ENCODE measurements at regions not wholly inside any gene's neighbourhood (a gene's known extent, or its start where the extent isn't known, plus 50 kb on each side); places are given as distances from the start of the nearest gene placed in this dataset.

- Histone ChIP-seq H3K9me3 (replicated peaks; ENCODE audit: control insufficient read depth, insufficient read depth, low read length) (no peaks in the 10 kb centered on the region), H3K27ac (ENCODE audit: control insufficient read depth, insufficient read depth) (no peak overlapping the region), H2AFZ (ENCODE audit: control insufficient read depth, low read depth, low read length) (no peak overlapping the region), H3K36me3 (ENCODE audit: control insufficient read depth in 2 of 2, insufficient read depth in 2 of 2, low read length in 1 of 2) (no peaks in the 10 kb centered on the region), H3K27me3 (replicated peaks in 1 of 2; ENCODE audit: control insufficient read depth in 2 of 2, insufficient read depth in 2 of 2, low read length in 1 of 2) (no peaks in the 10 kb centered on the region), H3K9ac (ENCODE audit: control insufficient read depth, insufficient read depth, low read length) (no peak overlapping the region), H4K20me1 (ENCODE audit: control insufficient read depth, insufficient read depth) (no peaks in the 10 kb centered on the region), H3K79me2 (ENCODE audit: control insufficient read depth, insufficient read depth, low read length) (no peaks in the 10 kb centered on the region), H3K4me1 (ENCODE audit: control insufficient read depth, insufficient read depth, low read length) (no peaks in the 10 kb centered on the region), H3K4me2 (ENCODE audit: control insufficient read depth, insufficient read depth) (no peak overlapping the region), H3K4me3 (no peak overlapping the region)
- no TSS peak for BruUV-seq (replicated peaks)
- RAD21 ChIA-PET (ENCODE audit: unreplicated experiment) = interaction anchor here (1.0 kb wide), 1 partner anchor 471 kb away, joined by 3 read pairs; no protein-coding TSS in a partner anchor
- POLR2A ChIA-PET = no interaction called here
- DNase-seq (ENCODE audit: low read depth, low spot score) (no peak), ATAC-seq (peak; percentile 72), FAIRE-seq (peak; percentile 7)
- in situ Hi-C loops (cut with MboI) = loop anchor here (10.0 kb wide), 1 partner anchor 463 kb away; no protein-coding TSS in a partner anchor
- TF ChIP-seq IKZF1 (conservative IDR thresholded peaks at IDR 0.05) (no peak), E2F4 (IDR thresholded peaks at IDR 0.05; ENCODE audit: low read depth, low read length) (no peak), SMC3 (IDR thresholded peaks at IDR 0.05; ENCODE audit: borderline replicate concordance, low read length) (peak; percentile 51; the same call in 1 of the 2 replicates), BACH1 (IDR thresholded peaks at IDR 0.05; ENCODE audit: borderline replicate concordance) (no peak), RAD21 (IDR thresholded peaks at IDR 0.05; ENCODE audit: insufficient read depth, low read depth, low read length) (peak; percentile 82), RCOR1 (conservative IDR thresholded peaks at IDR 0.05; ENCODE audit: low read depth, low read length) (no peak), CTCF (IDR thresholded peaks at IDR 0.05 in 2 of 3, conservative IDR thresholded peaks at IDR 0.05 in 1 of 3; ENCODE audit: control insufficient read depth in 2 of 3, extremely low read depth in 1 of 3, insufficient read depth in 1 of 3, low read depth in 3 of 3, low read length in 3 of 3) (peak; percentile 43 to 49 (median 44); a peak in 5 of 6 replicates)
- 0% methylated on average over 2 of the region's 2 CpGs for WGBS (ENCODE audit: insufficient coverage, insufficient replicate concordance, low lambda C conversion rate, missing lambda C conversion rate)
- SMC1A ChIA-PET (ENCODE audit: uncharacterized antibody, unreplicated experiment) = interaction anchor here (0.8 to 2.2 kb wide), 6 partner anchors 8 to 471 kb away, joined by 3 to 8 read pairs (median 4); no protein-coding TSS in a partner anchor
- intact Hi-C loops (cut with micrococcal nuclease; ENCODE audit: unreplicated experiment) = loop anchor here (5.0 kb wide), 1 partner anchor 471 kb away; no protein-coding TSS in a partner anchor
- CTCF ChIA-PET = interaction anchor here (0.6 to 2.7 kb wide), 11 partner anchors 11 to 594 kb away, joined by 3 to 8 read pairs (median 5); no protein-coding TSS in a partner anchor
Observed at GRCh38 chr3:26118165-26118564, 328.3 kb downstream of the OXSM start.
